WTC11 (cell line): ENCODE measurements at regions not wholly inside any gene's neighbourhood (a gene's known extent, or its start where the extent isn't known, plus 50 kb on each side); places are given as distances from the start of the nearest gene placed in this dataset.

Source experiments
- ATAC-seq: fragments of 200-7000 bp; cut with Tn5 transposase; 2 replicates; pipeline ENCODE4 v1.10.0; 2021; ENCODE audit warnings: mild to moderate bottlenecking, moderate library complexity
- CTCF ChIA-PET: fragments of 300-600 bp; sonication (Branson Sonifier 250); formaldehyde crosslinking; loops from one replicate; lab custom pipeline; 2021; ENCODE audit warnings: antibody characterized with exemption; lab: Charles Lee
- POLR2A ChIA-PET: fragments of 350-600 bp; sonication (Branson Sonifier 250); formaldehyde crosslinking; loops from one replicate; lab custom pipeline; 2021; ENCODE audit warnings: antibody characterized with exemption; lab: Charles Lee
- DNase-seq: peaks from one replicate; pipeline ENCODE4 v3.0.0; 2021; ENCODE audit warnings: low spot score
- H3K27ac Mint-ChIP-seq: 2 replicates; pipeline ENCODE4 v1.8.0; 2021; ENCODE audit warnings: mixed read lengths
- H3K27me3 Mint-ChIP-seq: 2 replicates; pipeline ENCODE4 v1.8.0; 2021; ENCODE audit warnings: low read depth, mild to moderate bottlenecking, moderate library complexity, mixed read lengths
- H3K36me3 Mint-ChIP-seq: 2 replicates; pipeline ENCODE4 v1.8.0; 2021; ENCODE audit warnings: mixed read lengths
- H3K4me1 Mint-ChIP-seq: 2 replicates; pipeline ENCODE4 v1.8.0; 2022; ENCODE audit warnings: mixed read lengths
- H3K4me3 Mint-ChIP-seq: 2 replicates; pipeline ENCODE4 v1.8.0; 2021; ENCODE audit warnings: mild to moderate bottlenecking, moderate library complexity, mixed read lengths
- H3K9me3 Mint-ChIP-seq: 2 replicates; pipeline ENCODE4 v1.8.0; 2021; ENCODE audit warnings: mixed read lengths
- CREM ChIP-seq: sonication (generic); formaldehyde crosslinking; IDR thresholded peaks from 2 replicates; pipeline ENCODE4 v1.8.1; 2022; ENCODE audit warnings: mild to moderate bottlenecking, missing genetic modification reagents, moderate library complexity
- CTCF ChIP-seq: fragments of 200-600 bp; IDR thresholded peaks from 2 replicates; pipeline ENCODE4 v1.8.0; 2022; ENCODE audit warnings: antibody characterized with exemption
- E2F1 ChIP-seq: sonication (generic); formaldehyde crosslinking; IDR thresholded peaks from 2 replicates; pipeline ENCODE4 v1.8.0; 2022; ENCODE audit warnings: mild to moderate bottlenecking, missing genetic modification reagents
- ETV6 ChIP-seq: sonication (generic); formaldehyde crosslinking; IDR thresholded peaks from 2 replicates; pipeline ENCODE4 v1.8.1; 2022; ENCODE audit warnings: mild to moderate bottlenecking, missing genetic modification reagents
- GTF2I ChIP-seq: fragments of 250-450 bp; sonication (Bioruptor Pico); conservative IDR thresholded peaks from 2 replicates; pipeline ENCODE4 v1.4.0; 2021; ENCODE audit warnings: mild to moderate bottlenecking
- IRF2 ChIP-seq: sonication (generic); formaldehyde crosslinking; IDR thresholded peaks from 2 replicates; pipeline ENCODE4 v1.8.0; 2022; ENCODE audit warnings: low read depth, missing genetic modification reagents, borderline replicate concordance
- KAT7 ChIP-seq: sonication (generic); formaldehyde crosslinking; IDR thresholded peaks from 2 replicates; pipeline ENCODE4 v1.8.1; 2023; ENCODE audit warnings: missing genetic modification reagents, mild to moderate bottlenecking, borderline replicate concordance
- NFYB ChIP-seq: sonication (generic); formaldehyde crosslinking; conservative IDR thresholded peaks from 2 replicates; pipeline ENCODE4 v1.8.0; 2022; ENCODE audit warnings: low read depth, missing genetic modification reagents
- OVOL2 ChIP-seq: fragments of 250-450 bp; sonication (Bioruptor Pico); IDR thresholded peaks from 2 replicates; pipeline ENCODE4 v1.9.0; 2021; ENCODE audit warnings: mild to moderate bottlenecking, borderline replicate concordance
- SMAD4 ChIP-seq: sonication (generic); formaldehyde crosslinking; IDR thresholded peaks from 2 replicates; pipeline ENCODE4 v1.8.0; 2022; ENCODE audit warnings: mild to moderate bottlenecking, missing genetic modification reagents
- SP1 ChIP-seq: sonication (generic); formaldehyde crosslinking; conservative IDR thresholded peaks from 2 replicates; pipeline ENCODE4 v1.8.1; 2022; ENCODE audit warnings: missing genetic modification reagents
- ZNF416 ChIP-seq: fragments of 250-450 bp; sonication (Bioruptor Pico); IDR thresholded peaks from 2 replicates; pipeline ENCODE4 v1.9.0; 2021; ENCODE audit warnings: mild to moderate bottlenecking, inconsistent platforms
- ZSCAN18 ChIP-seq: fragments of 250-450 bp; sonication (Bioruptor Pico); IDR thresholded peaks from 2 replicates; pipeline ENCODE4 v2.1.2; 2022; ENCODE audit warnings: mild to moderate bottlenecking, moderate library complexity
- TF ChIP-seq, protein P1 (sequence below): sonication (generic); formaldehyde crosslinking; IDR thresholded peaks from 2 replicates; pipeline ENCODE4 v1.8.0; 2022; ENCODE audit warnings: missing genetic modification reagents
- TF ChIP-seq, protein P2 (sequence below): sonication (generic); formaldehyde crosslinking; IDR thresholded peaks from 2 replicates; pipeline ENCODE4 v1.8.1; 2023; ENCODE audit warnings: mild to moderate bottlenecking, missing genetic modification reagents, moderate library complexity
- TF ChIP-seq, protein P3 (sequence below): sonication (generic); formaldehyde crosslinking; IDR thresholded peaks from 2 replicates; pipeline ENCODE4 v1.8.0; 2023; ENCODE audit warnings: mild to moderate bottlenecking, missing genetic modification reagents
- TF ChIP-seq, protein P4 (sequence below): fragments of 250-450 bp; sonication (Bioruptor Pico); IDR thresholded peaks from 2 replicates; pipeline ENCODE4 v1.9.0; 2021; ENCODE audit warnings: mild to moderate bottlenecking, borderline replicate concordance
- TF ChIP-seq, protein P5 (sequence below): fragments of 250-450 bp; sonication (Bioruptor Pico); IDR thresholded peaks from 2 replicates; pipeline ENCODE4 v1.9.0; 2021; ENCODE audit warnings: mild to moderate bottlenecking

- TF ChIP-seq, protein P1, sequence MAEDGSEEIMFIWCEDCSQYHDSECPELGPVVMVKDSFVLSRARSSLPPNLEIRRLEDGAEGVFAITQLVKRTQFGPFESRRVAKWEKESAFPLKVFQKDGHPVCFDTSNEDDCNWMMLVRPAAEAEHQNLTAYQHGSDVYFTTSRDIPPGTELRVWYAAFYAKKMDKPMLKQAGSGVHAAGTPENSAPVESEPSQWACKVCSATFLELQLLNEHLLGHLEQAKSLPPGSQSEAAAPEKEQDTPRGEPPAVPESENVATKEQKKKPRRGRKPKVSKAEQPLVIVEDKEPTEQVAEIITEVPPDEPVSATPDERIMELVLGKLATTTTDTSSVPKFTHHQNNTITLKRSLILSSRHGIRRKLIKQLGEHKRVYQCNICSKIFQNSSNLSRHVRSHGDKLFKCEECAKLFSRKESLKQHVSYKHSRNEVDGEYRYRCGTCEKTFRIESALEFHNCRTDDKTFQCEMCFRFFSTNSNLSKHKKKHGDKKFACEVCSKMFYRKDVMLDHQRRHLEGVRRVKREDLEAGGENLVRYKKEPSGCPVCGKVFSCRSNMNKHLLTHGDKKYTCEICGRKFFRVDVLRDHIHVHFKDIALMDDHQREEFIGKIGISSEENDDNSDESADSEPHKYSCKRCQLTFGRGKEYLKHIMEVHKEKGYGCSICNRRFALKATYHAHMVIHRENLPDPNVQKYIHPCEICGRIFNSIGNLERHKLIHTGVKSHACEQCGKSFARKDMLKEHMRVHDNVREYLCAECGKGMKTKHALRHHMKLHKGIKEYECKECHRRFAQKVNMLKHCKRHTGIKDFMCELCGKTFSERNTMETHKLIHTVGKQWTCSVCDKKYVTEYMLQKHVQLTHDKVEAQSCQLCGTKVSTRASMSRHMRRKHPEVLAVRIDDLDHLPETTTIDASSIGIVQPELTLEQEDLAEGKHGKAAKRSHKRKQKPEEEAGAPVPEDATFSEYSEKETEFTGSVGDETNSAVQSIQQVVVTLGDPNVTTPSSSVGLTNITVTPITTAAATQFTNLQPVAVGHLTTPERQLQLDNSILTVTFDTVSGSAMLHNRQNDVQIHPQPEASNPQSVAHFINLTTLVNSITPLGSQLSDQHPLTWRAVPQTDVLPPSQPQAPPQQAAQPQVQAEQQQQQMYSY = no peak
Observed at GRCh38 chr21:38054334-38054733, 138.1 kb upstream of the KCNJ6 start (continued).

- Mint-ChIP-seq H3K9me3 (peaks cover 9% of the 10 kb centered on the region), H3K36me3 (no peaks in the 10 kb centered on the region), H3K27ac (no peak overlapping the region), H3K27me3 (peaks cover 27% of the 10 kb centered on the region), H3K4me1 (no peaks in the 10 kb centered on the region), H3K4me3 (no peak overlapping the region)
- CTCF ChIA-PET = no interaction called here
- no peak for DNase-seq
- POLR2A ChIA-PET = no interaction called here
- ATAC-seq = no peak
- TF ChIP-seq, protein P2, sequence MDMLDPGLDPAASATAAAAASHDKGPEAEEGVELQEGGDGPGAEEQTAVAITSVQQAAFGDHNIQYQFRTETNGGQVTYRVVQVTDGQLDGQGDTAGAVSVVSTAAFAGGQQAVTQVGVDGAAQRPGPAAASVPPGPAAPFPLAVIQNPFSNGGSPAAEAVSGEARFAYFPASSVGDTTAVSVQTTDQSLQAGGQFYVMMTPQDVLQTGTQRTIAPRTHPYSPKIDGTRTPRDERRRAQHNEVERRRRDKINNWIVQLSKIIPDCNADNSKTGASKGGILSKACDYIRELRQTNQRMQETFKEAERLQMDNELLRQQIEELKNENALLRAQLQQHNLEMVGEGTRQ (CRISPR knock-in tag) = no peak
- TF ChIP-seq ZNF416 (CRISPR knock-in tag) (no peak), SP1 (CRISPR knock-in tag) (no peak), ETV6 (CRISPR knock-in tag) (no peak), OVOL2 (CRISPR knock-in tag) (no peak), SMAD4 (no peak), E2F1 (CRISPR knock-in tag) (no peak), IRF2 (no peak), KAT7 (CRISPR knock-in tag) (no peak), CTCF (no peak), NFYB (CRISPR knock-in tag) (no peak), ZSCAN18 (CRISPR knock-in tag) (no peak), GTF2I (CRISPR knock-in tag) (no peak), CREM (CRISPR knock-in tag) (no peak)
- TF ChIP-seq, protein P3, sequence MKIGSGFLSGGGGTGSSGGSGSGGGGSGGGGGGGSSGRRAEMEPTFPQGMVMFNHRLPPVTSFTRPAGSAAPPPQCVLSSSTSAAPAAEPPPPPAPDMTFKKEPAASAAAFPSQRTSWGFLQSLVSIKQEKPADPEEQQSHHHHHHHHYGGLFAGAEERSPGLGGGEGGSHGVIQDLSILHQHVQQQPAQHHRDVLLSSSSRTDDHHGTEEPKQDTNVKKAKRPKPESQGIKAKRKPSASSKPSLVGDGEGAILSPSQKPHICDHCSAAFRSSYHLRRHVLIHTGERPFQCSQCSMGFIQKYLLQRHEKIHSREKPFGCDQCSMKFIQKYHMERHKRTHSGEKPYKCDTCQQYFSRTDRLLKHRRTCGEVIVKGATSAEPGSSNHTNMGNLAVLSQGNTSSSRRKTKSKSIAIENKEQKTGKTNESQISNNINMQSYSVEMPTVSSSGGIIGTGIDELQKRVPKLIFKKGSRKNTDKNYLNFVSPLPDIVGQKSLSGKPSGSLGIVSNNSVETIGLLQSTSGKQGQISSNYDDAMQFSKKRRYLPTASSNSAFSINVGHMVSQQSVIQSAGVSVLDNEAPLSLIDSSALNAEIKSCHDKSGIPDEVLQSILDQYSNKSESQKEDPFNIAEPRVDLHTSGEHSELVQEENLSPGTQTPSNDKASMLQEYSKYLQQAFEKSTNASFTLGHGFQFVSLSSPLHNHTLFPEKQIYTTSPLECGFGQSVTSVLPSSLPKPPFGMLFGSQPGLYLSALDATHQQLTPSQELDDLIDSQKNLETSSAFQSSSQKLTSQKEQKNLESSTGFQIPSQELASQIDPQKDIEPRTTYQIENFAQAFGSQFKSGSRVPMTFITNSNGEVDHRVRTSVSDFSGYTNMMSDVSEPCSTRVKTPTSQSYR = no peak
- TF ChIP-seq, protein P4, sequence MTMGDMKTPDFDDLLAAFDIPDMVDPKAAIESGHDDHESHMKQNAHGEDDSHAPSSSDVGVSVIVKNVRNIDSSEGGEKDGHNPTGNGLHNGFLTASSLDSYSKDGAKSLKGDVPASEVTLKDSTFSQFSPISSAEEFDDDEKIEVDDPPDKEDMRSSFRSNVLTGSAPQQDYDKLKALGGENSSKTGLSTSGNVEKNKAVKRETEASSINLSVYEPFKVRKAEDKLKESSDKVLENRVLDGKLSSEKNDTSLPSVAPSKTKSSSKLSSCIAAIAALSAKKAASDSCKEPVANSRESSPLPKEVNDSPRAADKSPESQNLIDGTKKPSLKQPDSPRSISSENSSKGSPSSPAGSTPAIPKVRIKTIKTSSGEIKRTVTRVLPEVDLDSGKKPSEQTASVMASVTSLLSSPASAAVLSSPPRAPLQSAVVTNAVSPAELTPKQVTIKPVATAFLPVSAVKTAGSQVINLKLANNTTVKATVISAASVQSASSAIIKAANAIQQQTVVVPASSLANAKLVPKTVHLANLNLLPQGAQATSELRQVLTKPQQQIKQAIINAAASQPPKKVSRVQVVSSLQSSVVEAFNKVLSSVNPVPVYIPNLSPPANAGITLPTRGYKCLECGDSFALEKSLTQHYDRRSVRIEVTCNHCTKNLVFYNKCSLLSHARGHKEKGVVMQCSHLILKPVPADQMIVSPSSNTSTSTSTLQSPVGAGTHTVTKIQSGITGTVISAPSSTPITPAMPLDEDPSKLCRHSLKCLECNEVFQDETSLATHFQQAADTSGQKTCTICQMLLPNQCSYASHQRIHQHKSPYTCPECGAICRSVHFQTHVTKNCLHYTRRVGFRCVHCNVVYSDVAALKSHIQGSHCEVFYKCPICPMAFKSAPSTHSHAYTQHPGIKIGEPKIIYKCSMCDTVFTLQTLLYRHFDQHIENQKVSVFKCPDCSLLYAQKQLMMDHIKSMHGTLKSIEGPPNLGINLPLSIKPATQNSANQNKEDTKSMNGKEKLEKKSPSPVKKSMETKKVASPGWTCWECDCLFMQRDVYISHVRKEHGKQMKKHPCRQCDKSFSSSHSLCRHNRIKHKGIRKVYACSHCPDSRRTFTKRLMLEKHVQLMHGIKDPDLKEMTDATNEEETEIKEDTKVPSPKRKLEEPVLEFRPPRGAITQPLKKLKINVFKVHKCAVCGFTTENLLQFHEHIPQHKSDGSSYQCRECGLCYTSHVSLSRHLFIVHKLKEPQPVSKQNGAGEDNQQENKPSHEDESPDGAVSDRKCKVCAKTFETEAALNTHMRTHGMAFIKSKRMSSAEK = no peak
- TF ChIP-seq, protein P5, sequence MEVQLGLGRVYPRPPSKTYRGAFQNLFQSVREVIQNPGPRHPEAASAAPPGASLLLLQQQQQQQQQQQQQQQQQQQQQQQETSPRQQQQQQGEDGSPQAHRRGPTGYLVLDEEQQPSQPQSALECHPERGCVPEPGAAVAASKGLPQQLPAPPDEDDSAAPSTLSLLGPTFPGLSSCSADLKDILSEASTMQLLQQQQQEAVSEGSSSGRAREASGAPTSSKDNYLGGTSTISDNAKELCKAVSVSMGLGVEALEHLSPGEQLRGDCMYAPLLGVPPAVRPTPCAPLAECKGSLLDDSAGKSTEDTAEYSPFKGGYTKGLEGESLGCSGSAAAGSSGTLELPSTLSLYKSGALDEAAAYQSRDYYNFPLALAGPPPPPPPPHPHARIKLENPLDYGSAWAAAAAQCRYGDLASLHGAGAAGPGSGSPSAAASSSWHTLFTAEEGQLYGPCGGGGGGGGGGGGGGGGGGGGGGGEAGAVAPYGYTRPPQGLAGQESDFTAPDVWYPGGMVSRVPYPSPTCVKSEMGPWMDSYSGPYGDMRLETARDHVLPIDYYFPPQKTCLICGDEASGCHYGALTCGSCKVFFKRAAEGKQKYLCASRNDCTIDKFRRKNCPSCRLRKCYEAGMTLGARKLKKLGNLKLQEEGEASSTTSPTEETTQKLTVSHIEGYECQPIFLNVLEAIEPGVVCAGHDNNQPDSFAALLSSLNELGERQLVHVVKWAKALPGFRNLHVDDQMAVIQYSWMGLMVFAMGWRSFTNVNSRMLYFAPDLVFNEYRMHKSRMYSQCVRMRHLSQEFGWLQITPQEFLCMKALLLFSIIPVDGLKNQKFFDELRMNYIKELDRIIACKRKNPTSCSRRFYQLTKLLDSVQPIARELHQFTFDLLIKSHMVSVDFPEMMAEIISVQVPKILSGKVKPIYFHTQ = no peak
Observed at GRCh38 chr21:38056481-38056880, 140.2 kb upstream of the KCNJ6 start.
